ENCODE measurements at regions not wholly inside any gene's neighbourhood (a gene's known extent, or its start where the extent isn't known, plus 50 kb on each side); places are given as distances from the start of the nearest gene placed in this dataset.

DNA sequence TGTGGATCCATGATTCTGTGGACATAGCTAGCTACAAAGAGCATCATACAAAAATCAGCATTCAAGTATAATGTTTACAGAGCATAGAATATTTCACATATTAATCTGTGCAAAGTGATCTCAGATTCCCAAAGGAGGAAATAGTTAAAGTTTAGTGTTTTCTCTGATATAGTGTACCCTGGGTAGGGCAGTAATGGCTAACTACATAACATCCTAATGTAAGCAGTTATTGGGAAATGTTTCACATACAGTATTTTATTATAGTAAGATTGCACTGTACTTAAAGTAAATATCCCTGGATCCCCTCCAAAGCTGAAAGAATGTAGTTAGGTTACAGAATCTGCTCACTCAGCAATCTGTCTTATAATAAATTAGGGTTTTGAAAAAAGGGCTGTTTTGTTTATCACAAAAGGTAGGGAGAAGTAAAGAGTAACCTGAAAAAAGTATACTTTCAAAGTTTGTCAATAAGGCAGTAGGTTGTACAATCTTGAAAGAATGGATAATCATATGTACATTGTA is 52.5 kb upstream of the SMARCA2 start:
- no peak for DNase-seq (ENCODE audit: low spot score)

DNA sequence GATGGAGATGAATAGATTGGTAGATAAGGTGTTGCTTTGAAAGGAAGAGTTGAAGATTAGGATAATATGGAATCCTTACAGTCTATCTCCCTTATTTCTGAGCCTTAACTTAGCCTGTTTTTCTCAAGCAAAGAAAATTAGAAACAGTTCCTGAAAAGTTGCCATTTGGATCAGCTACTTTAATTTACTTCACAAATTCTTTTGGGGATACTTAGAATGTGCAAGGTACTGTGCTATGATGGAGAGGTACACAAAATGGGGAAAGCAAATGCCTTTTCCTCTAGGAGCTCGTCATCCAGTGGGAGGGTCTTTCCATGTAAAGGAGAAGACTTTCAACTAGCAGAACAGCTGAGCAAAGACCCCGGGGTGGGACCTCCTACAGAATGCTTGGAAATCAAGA is 51.1 kb upstream of the SMARCA2 start:
- DNase-seq (ENCODE audit: low spot score): no peak
